ENCODE measurements at regions not wholly inside any gene's neighbourhood (a gene's known extent, or its start where the extent isn't known, plus 50 kb on each side); places are given as distances from the start of the nearest gene placed in this dataset.
"Not testable (repeated sequence)": the region's sequence is repeated elsewhere in the genome, so short reads cannot be mapped to it uniquely, and the experiment has no call there.

DNA sequence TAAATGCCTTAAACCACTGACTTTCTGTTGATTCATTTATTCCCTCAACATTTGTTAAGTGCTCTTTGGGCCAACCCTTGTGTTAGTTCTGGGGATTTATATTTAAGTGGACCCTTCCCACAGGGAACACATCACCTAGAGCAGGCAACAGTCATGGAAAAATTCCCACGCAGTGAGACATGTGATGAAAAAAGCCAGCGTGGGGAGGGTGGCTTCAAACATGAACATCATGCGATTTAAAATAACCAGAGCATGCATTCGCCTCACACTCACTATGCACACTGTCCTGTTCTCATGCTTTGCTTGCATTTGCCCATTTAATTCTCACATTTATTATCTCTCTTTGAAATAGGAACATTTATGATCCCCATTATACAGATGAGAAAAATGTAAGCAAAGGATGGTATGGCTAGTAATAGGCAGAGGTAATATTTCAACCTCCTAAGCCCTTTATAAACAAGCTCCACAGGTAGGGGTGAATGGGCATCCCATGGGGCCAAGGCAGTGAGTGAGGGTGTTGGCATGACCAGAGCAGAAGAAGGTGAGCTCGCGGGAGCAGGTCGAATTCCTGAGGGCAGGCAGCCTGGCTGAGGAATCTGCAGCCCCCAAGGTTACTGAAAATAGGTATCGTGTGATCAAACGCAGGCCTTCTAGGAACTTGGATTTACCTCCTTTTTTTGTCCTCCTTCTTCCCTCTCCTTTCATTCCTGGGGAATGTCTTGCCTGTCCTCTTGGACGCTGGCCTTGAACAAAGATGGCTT lies 297.8 kb downstream of the MYCN start:
- TF ChIP-seq ZFX (IDR thresholded peaks at IDR 0.05; ENCODE audit: borderline replicate concordance) (no peak), CTCF (IDR thresholded peaks at IDR 0.05) (no peak)
- no peak overlapping the region for H3K27ac ChIP-seq

DNA sequence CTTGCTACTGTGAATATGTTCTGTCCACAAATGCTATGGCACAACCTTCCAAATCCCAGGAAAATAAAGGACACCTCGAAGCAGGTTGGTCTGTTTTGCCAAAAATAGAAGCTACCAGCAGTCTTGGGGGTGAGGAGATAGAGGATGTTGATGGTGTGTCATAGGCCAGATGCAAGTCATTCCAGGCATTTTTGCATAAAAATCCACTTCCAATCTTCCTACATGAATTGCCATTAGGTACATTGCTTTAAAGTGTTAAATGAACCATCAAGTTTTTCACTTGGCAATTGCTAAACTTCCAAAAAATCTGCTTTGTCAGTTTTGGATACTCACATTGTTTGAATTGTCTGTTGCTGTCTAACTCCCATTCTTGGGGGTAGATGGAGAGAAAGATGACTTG lies 295.4 kb downstream of the MYCN start:
- no peak for TF ChIP-seq ZFX (IDR thresholded peaks at IDR 0.05; ENCODE audit: borderline replicate concordance)
- no peak for TF ChIP-seq CTCF (IDR thresholded peaks at IDR 0.05)
- no peak overlapping the region for H3K27ac ChIP-seq

GRCh38 chr2:16235291-16235690 lies 294.9 kb downstream of the MYCN start:
- not testable (repeated sequence) for H3K27ac ChIP-seq

DNA sequence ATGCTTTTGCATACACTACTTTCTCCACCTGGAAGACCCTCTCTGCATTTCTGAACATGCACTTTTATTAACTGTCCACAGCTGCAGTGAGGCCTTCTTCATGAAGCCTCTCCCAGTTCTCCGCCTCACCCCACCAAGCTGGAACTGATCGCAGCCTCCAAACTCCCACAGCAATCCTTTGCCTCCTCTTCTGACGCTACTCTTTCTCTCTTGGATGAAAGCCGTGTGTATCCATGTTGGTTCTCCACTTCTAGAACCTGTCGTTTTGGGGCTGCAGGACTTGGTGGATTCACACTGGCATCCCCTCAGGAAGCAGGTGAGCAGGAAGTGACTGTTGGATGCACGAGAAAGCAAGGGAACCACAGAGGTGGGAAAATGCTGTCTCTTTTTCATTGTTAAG lies 288.6 kb downstream of the MYCN start:
- TF ChIP-seq CTCF (IDR thresholded peaks at IDR 0.05) (no peak), ZFX (IDR thresholded peaks at IDR 0.05; ENCODE audit: borderline replicate concordance) (no peak)

GRCh38 chr2:16228471-16228870 lies 288.1 kb downstream of the MYCN start:
- TF ChIP-seq CTCF (IDR thresholded peaks at IDR 0.05): no peak
- no peak for TF ChIP-seq ZFX (IDR thresholded peaks at IDR 0.05; ENCODE audit: borderline replicate concordance)
- H3K27ac ChIP-seq: no peak overlapping the region

More for the DNA sequence above, 288.6 kb downstream of the MYCN start:
- no peak overlapping the region for H3K27ac ChIP-seq

- no peak for TF ChIP-seq ZFX (IDR thresholded peaks at IDR 0.05; ENCODE audit: borderline replicate concordance)
- no peak for TF ChIP-seq CTCF (IDR thresholded peaks at IDR 0.05)
- no peak overlapping the region for H3K27ac ChIP-seq
Observed at GRCh38 chr2:16227811-16228462, 287.6 kb downstream of the MYCN start.

GRCh38 chr2:16226943-16227664 lies 286.8 kb downstream of the MYCN start:
- no peak for TF ChIP-seq ZFX (IDR thresholded peaks at IDR 0.05; ENCODE audit: borderline replicate concordance)
- no peak for TF ChIP-seq CTCF (IDR thresholded peaks at IDR 0.05)
- no peak overlapping the region for H3K27ac ChIP-seq

Measured in 22Rv1 (cell line).